ENCODE measurements at regions not wholly inside any gene's neighbourhood (a gene's known extent, or its start where the extent isn't known, plus 50 kb on each side); places are given as distances from the start of the nearest gene placed in this dataset.

DNA sequence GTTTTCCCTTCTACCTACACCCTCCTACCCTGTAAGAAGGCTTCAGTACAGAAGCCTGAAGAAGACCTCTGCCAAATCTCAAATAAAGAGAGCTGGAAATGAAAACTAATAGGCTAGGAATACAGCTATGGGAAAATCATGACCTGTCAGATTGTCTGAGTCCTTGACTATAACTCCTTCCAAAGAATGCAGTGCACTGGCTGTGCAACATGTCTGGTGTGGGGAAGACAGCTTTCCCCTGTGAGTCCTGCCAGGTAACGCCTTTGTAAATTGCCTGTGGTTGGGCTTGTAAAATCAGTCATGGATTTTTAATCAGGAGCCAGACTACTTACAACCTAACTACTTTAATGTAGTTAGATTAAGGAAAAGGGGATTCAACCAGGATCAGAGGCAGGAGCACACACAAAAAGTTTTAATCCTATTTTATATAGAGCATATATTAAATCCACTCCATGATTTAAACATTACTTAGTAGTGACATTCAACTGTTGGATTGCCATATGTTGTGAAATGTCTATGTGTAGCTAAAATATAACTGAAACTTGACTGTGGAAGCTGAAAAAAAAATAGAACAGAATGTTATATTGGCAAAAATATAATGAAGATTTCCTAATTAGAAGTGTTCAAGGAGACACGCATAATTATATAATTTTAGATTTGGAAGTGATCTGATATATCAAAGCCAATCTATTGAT lies 1667.8 kb downstream of the KCNT2 start:
- TF ChIP-seq, protein P1, sequence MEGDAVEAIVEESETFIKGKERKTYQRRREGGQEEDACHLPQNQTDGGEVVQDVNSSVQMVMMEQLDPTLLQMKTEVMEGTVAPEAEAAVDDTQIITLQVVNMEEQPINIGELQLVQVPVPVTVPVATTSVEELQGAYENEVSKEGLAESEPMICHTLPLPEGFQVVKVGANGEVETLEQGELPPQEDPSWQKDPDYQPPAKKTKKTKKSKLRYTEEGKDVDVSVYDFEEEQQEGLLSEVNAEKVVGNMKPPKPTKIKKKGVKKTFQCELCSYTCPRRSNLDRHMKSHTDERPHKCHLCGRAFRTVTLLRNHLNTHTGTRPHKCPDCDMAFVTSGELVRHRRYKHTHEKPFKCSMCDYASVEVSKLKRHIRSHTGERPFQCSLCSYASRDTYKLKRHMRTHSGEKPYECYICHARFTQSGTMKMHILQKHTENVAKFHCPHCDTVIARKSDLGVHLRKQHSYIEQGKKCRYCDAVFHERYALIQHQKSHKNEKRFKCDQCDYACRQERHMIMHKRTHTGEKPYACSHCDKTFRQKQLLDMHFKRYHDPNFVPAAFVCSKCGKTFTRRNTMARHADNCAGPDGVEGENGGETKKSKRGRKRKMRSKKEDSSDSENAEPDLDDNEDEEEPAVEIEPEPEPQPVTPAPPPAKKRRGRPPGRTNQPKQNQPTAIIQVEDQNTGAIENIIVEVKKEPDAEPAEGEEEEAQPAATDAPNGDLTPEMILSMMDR (IDR thresholded peaks at IDR 0.05; ENCODE audit: low read length): no peak
- TF ChIP-seq EZH2 (IDR thresholded peaks at IDR 0.05; ENCODE audit: borderline replicate concordance, low read length): no peak
